Left renal cortex interstitium (tissue), 4 donors: ENCODE measurements at regions not wholly inside any gene's neighbourhood (a gene's known extent, or its start where the extent isn't known, plus 50 kb on each side); places are given as distances from the start of the nearest gene placed in this dataset.
"Not testable (repeated sequence)": the region's sequence is repeated elsewhere in the genome, so short reads cannot be mapped to it uniquely, and the experiment has no call there.

Source experiments
- DNase-seq, 4 donors: peaks; one replicate each; pipeline ENCODE4 v3.0.0-alpha.2; 2013; ENCODE audit warnings: low read depth in 4 of 4, low spot score in 2 of 4, missing footprints in 1 of 4

DNA sequence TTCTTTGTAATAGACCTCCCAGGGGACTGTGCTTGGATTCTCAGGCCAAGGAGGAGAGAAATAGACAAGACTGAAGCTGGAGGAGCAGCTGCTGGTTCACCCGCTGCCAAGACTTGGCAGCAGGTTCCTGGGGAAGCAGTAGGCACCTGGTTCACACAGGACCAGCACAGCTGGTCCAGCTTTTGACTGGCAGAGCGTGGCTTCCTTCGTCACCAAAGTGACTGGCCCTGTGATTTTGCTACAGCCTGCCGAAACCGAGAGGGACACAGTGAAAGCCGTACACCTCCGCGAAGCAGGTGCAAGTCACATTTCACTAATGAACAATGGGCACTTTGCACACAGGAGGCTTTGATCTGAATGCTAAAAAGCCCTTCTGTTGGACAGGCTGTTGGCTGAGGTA is 199.0 kb downstream of the RNF144B start:
- DNase-seq: no peak

DNA sequence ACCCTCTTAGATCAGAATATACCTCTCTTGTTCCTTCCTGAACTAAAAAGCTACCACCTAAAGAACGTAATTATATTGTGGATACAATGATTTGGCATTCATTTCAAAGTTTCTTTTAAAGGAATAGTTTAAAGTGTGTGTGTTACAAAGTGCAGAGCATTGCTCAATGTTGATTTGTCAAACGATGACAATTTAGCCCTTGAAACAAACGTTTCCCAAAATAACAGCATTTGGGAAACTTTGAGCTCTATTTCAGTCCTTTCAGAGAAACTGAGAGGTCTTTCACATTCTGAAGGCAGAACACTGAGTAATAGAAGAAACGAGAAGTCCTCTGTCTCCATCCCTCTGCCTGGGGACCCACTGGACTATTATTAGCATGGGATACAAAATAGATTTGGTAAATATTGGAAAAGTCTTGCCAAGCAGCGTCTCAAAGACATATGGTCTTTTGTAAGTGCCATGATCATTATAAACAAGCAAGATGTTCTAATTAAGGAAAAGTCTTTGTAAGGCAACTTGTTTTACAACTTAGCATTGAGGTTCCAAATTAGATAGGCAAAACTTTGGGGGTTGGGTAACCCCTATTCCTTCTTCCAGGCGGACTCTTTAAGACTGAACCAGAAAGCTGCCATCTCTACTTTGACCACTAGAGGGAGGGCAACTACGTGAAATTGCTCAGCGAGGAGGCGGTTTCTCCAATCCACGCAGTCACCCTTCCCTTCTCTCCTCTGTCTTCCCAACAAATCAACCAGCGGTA is 208.8 kb downstream of the RNF144B start:
- DNase-seq: peak; percentile 40 to 60 (median 41)

DNA sequence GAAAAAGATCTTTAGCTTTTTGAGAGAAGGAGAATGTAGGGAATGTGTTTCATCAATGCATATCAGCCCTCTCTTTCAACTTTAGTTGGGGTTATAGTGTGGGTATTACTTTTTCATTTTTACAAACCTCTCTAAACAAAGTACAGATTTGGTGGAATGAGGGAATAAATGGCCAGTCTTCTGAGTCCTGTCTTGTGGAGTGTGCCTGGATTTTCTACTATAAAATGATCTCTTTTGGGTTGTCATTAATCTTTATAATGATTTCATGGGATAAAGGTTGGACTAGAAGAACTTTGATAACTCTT is 209.3 kb downstream of the RNF144B start:
- no peak for DNase-seq

DNA sequence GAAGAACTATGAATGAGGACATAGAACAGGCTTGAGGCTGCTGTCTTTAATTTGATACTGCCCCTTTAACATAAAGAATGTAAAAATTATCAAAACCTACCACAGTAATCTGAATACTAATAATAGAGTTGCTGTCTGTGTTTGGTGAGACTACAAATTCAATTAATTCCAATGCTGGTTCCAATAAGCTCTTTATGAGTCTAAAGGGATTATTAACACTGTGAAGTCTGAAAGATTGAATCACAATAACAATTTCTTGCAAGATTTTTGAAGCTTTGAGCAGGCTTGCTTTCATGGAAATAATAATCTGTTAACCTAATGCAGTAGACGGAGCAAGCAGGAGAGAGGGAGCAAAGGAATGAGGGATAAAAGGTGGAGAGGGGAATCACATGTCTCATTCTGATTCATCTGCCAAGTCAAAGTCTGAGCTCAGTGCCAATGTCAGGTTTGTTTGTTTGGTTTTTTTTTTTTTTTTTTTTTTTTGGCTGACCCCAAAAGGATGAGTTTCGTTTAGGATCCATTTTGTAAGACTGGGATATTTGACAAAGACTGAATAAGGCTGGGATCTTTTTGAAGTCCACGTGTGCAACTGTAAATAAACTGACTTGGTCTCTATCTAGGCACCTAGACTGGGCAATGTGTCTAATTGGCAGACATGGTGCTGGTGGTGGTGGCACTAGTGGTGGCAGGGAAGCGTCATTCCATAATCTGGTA is 211.6 kb downstream of the RNF144B start:
- no peak for DNase-seq

DNA sequence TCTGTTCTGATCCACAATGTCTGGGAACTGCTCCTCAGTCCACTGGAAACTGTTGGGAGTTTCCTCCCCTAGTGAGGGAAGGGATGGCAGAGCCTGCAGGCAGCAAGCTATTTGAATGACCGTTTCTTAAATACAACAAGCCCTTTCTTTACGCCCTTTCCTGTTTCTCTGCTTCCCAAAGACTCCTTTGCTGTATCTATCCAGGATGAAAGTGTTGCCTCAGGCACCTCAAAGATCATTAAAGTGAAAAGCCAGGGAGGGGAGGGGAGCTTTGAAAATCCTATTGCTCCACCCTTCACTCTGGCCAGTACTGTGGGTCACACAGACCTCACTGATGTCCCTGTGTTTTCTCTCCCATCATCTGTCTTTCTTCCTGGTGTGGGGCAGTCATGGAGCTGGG is 213.1 kb downstream of the RNF144B start:
- DNase-seq: no peak

DNA sequence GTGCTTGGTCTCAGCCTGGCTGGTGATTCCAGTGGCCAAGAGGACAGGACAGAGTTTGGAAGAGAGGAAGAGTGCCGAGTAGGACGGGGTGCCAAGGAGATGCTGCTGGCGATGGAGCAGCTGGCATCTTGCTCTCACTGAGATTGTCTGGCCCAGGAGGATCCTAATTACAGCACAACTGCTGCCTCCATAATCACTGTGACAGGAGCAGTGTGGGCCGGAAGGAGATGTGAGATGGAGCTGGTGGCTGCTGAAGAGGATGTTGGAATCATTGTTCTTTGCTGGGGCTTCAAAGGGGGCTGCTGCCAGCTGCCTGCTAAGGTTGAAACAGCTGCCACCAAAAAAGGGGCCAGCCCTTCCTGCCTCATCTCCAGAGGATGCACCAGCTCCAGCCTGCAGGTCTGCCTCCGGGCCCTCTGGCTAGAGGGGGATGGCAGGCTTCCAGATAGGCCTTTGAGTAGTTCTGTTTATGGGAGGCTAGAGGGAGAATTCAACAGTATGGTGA is 214.4 kb downstream of the RNF144B start:
- no peak for DNase-seq

DNA sequence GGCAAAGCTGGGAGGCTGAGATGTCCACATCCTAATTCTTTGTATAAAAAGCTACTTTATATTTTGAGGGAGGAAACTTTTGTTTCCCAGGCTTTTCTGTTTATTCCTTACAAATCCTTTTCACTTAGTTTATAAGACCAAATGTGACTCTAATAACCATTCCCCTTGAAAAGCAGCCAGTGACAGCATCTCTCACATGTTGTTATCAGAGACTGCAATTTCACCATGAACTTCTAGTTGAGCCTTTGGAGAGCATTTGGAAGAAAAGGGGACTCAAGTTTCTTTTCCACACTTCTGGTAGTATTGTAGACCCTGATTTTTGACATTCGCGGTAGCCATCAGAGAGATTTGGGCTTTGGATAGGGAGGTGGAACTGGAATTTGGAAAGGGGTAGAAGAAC is 215.8 kb downstream of the RNF144B start:
- DNase-seq: no peak

DNA sequence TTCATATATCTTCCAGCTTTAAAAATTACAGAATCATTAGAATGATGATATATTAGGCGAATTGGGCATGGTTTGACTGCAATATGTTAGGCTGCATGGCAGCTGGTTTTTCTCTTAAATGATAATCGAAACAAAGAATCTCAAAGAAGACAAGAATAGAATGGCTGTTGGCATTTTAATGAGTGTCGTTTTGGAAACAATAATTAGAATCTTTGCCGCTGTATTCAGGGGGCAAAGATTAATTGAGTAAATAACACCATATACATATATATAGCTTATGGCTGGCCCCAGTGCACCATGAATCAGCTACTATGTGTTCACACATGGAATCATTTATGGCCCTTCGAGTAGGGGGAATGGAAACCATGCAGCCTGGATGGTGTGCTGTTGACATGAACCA is 216.2 kb downstream of the RNF144B start:
- no peak for DNase-seq

GRCh38 chr6:18605841-18606240 is 218.7 kb downstream of the RNF144B start:
- no peak for DNase-seq

DNA sequence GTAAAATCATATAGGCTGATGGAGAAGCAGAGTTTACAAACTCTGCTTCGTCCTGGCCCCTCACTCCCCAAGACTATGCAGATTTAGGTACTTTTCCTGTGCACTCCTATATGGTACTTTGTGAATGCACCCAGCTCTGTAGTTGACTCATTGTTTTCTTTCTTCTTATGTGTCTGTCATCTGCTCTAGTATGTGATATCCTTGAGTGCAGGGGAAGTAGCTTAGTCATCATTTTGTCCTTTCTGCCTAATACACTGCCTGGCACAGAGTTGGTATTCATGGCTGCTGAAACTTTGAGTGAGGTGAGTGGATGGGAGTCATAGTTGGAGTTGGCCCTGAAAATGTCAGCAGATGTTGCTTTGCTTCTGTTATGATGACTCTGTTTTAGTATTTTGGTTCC is 222.6 kb downstream of the RNF144B start:
- DNase-seq: no peak

DNA sequence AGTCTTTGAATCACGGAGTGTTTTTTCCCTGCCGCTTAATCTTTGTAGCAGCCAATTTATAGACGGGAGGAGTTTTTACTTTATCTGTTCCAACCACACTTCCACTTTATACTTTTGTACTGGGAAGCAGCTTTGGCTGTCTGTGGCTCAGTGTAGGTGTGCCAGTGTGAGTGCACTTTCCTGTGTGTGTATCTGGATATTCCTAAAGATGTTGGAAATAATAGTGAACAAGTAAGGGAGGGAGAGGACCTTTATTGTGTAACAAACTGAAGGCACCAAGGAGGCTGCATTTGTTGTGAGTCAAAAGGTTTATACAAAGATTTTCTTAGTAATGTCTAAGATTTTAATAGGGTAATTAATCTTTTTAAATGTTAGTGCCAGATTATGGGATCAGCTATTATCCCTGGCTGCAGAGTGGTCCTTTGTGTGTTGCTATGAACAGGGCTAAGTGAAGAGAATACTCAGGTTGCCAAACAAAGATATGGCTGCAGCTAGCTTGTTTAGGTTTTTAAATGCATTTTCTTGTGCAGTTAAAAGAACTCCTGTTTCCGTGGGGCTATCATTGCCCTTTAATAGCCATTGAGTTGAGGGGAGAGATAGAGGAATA is 226.3 kb downstream of the RNF144B start:
- DNase-seq: no peak

DNA sequence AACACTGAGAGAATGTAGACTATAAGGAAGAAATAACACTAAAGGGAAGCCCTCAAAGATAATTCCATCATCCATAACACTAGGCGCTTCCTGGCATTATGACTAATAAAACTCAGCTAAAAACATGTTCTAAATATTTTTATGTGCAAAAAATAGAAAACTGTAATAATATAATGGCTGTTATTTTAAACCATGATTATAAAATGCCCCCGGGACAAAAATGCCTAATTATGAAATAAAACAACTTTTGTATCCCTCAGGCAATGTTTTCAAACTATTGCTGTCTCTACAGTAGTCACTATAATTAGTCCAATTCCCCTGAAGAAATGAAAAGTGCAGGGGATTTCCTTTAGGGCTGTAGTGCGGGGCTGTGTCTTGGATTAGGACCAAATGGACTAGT is 242.4 kb downstream of the RNF144B start:
- no peak for DNase-seq

DNA sequence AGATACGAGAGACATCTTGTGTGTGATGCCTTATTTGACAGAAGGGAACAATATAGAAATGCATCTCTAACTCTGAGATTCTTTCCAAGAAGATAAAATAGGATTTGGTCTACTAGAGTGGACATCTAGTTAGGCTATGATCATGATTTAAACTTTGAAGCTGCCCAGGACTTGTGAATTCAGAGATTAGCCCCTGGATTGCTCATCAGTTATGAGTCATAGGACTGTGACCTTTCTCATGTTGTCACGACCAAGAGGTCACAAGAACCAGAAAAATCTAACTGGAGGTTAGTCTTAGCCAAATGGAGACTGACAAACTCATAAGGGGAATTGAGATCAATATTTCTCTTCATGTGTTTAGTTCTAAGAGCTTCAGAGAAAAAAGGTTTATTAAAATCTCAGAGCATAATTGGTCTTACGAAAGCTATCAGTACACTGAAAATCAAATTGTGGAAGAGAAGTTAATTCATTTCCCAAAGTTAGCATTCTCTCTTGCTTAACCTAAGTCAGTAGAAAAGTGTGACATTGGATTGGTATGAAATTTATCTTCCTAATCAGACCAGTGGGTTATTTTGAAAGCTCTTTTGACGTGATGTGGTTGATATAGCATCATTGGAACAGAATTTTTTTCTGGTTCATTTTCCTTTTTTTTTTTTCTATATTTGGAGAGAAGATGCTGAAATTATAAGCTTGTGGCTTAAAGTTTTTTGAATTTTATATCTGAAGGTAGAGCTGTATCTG is 245.7 kb downstream of the RNF144B start:
- no peak for DNase-seq

- DNase-seq: no peak
Measured at GRCh38 chr6:18634912-18635311, 247.8 kb downstream of the RNF144B start.

DNA sequence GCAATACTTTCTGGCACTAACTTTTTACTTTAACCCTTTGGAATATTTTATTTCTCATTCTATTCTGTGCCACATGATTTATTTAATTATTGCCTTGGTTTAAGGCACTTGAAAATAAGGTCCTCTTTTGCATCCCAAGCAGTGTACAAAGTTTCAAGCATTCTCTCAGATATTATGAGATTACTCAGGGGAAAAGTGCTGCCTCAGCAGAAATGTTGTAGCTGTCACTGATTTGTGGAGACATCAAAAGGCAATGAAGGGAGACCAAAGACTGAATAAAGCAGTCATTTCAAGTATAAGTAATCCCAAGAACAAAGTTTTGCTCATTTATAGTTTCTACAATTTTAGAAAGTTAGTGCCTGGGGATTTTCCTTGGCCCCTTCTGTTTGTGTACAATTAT is 253.0 kb downstream of the RNF144B start:
- no peak for DNase-seq

DNA sequence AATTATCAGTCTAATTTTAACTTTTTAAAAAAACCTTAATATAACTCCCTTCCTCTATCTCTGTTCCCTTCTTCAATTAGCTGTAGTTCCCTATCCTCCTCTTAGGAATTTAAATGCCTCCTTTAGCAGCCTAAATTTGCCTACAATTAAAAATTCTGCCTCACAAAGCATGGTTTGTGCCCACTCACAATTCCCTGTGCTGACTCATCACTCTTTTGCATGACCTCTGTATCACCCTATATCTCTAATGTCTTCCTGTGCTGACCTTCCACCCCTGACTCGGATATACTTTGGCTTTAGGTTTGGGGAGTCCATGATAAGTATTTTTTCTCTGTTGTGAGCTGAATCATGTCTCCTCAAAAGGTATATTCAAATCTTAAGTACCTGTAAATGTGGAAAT is 253.6 kb downstream of the RNF144B start:
- no peak for DNase-seq

DNA sequence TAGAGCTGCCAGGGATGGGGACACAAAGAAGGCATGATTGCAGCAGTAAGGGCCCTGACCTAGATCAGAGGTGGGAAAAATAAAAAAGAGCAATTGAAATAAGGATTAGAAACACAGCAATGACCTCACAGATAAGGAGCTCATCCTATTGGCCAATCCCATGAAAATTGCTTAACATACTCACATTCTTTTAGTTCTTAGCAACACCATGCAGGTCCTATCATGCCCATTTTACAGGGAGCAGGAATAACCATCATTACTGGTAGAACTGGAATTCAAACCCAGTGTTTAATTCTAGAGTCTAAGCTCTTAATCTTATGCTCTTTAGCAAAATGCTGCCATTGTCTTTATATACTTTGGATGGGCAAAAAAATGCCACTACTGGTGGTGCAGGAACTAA is 267.7 kb downstream of the RNF144B start:
- no peak for DNase-seq

DNA sequence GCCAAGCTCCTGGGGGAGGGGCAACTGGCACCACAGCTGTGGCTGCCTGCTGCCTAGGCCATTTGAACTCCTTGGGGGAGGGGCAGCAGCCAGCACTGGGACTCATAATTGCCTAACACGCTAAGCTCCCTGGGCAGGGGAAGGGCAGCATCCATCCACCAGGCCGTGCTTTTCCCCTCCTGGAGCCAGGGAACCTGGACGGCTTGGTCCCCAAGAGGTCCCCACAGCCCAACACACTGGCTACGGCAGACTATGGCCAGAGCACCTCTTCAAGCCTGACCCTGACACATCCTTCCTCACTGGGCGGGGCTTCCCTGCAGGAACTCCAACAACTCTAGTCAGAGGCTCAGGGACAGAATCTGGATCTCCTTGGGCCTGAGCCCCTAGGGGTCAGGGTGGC is 269.4 kb downstream of the RNF144B start:
- DNase-seq: no peak

GRCh38 chr6:18659994-18660393 is 272.8 kb downstream of the RNF144B start:
- not testable (repeated sequence) for DNase-seq

GRCh38 chr6:18663011-18663410 is 275.9 kb downstream of the RNF144B start:
- DNase-seq: no peak

DNA sequence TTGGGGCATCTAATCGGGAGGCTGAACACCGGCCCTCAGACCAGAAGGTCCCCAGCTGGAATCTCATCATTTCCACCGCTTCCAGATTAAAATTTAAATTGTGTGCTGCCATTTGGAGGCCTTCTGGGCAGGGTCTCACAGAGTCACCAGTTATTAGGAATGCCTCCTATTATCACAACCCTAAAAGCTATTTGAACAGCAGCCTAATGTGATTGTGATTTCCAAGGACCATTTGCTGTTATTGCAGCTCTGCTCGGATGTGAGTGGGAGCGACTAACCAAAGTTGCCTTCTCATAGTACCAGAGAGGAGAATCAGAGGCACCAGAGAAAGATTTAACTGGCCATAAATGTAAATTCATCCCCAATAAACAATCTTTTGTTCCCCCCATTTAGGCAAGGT is 277.3 kb downstream of the RNF144B start:
- DNase-seq: no peak
